ENCODE measurements at regions not wholly inside any gene's neighbourhood (a gene's known extent, or its start where the extent isn't known, plus 50 kb on each side); places are given as distances from the start of the nearest gene placed in this dataset.
"Not testable (repeated sequence)": the region's sequence is repeated elsewhere in the genome, so short reads cannot be mapped to it uniquely, and the experiment has no call there.

DNA sequence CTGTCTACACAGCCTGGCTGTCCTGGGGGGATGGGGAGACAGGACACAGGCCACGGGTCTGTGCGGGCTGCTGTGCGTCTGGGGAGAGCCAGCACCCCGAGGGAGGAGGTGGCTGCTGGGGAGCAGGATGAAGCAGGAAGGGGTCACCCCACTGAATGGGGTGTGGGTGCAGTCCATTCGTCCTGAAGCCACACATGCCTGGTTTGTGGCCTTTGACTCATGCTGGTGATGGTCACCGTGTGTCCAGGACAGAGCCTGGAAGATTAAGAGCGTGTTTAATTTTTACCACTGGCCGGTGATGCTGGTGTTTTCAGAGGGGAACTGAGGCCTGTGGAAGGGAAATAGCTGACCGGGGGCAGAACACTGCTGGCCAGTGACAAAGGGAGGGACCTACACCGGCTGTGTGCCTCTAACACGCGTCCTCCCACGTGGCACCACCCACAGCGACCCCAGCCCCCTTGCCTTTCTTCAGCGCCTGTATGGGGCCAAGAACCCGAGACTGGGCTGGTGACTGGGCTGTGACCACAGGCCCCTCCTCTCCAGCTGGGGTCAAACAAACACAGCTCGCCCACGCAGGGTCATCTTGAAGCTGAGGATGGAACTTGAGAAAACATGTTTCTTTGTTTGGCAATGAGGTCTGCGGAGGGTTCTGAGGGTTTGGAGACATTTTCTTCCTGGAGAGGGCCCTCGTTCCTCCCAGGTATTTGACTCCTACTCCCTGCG is 99.5 kb upstream of the LRPAP1 start:
- DNase-seq = not testable (repeated sequence)

DNA sequence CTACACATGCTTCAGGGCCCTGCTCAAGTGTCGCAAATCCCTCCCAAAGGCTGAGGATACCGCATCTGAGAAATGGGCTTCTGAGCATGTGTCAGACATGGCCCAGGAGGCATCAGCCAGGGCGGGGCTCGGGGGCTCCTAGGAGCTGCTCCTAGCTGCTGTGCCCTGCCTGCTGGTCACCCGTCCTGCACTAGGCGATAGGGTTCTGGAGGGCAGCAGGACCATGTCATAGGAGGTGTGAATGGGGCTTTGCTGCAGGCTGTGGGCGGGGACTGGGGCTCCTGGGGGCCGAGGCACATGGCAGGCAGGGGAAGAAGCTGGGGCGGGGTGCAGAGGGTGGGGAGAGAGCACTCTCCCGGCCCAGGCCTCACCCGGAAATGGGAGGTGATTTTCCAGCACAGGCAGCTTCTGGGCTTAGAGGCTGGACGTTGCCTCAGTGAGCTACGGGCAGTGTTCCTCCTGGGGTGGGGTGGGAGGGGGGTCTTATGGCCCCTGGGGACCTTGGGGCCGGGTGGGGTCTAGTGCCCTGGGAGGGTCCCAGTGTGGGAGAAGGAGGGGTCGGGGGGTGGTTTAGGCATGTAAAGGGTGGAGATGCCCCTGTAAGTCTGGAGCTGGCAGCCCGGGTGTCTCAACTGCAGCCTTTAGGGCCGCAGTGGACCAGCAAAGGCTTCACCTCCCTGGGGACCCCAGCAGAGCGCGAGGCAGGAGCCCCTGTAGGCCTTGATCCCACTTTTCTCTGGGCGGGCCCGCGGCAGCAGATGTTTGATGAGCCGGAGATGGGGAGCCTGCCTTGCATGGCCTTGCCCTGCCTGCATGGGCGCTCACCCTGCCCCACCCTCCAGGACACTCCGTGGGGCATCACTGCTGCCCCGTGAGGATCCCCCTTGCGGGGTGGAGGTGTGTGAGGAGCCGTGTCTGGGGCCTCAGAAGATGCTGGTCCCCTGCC is 98.6 kb upstream of the LRPAP1 start:
- no peak for DNase-seq

DNA sequence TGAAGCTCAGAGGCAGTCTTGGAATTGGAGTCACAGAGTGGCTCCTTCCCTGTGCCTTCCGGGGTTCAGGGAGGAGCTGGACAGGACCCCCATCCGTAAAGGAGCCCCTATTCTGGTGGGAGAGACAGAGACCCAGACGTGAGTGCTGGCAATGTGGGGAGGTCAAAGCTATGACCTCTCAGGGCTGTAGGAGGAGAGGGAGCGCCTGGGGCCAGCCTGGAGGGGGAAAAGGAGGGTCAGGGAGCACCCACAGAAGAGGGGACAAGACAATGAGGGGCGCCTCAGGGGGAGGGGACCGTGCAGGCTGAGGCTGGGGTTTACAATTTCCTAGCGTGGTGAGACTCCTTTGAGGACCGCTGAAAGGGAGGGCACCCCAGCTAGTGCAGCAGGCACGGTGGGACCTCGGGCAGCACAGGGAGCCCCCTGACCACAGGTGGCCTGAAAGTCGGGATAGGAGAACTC is 97.9 kb upstream of the LRPAP1 start:
- DNase-seq = no peak

DNA sequence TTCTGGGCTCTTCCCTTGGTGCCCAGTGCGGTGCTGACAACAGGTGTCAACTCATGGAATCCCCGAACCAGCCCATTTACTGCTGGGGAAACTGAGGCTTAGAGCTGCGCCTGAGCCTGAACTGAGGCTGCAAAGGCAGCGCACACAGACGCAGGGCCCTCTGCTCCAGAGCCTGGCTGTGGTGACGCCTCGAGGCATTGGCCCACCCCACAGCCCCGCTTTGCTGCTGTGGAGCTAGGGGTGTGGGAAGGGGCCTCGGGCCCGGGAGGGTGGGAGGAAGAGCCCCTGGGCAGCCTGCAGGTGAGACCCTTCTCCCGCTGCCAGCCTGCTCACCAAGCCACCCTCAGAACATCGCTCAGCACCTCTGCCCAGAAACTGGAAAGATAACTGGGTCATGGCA is 97.4 kb upstream of the LRPAP1 start:
- no peak for DNase-seq

DNA sequence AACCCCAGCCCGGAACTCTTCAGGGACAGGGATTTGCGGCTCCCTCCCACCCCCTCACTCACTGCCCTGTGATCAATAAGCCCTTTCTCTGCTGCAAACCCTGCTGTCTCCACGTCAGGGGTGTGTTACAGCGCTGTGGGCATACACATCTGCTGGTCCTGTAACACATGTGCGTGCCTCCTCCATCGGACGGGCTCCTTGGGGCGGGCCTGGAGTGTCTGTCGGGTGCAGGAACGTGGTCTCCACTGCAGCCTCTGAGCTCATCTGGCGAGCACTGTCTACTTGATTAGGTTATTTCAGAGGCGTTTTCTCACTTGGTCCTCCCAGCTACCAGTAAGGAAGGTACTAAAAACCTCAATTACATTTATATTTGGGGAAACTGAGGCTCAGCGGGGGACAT is 97.0 kb upstream of the LRPAP1 start:
- DNase-seq = not testable (repeated sequence)

DNA sequence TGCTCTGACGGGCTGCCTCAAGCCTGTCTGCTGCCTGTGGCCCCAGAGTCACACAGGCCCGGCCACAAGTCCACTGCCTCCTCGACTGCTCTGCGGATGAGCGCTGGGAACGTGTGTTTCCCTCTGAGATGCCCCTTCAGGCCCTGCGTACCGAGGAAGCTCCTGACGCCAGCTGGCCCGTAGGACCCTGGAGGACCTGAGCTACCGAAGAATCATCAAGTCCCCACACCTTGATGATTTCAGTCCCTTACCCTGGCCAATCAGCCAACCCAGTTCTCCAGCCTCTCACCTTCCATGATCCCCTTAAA is 96.6 kb upstream of the LRPAP1 start:
- no peak for DNase-seq

DNA sequence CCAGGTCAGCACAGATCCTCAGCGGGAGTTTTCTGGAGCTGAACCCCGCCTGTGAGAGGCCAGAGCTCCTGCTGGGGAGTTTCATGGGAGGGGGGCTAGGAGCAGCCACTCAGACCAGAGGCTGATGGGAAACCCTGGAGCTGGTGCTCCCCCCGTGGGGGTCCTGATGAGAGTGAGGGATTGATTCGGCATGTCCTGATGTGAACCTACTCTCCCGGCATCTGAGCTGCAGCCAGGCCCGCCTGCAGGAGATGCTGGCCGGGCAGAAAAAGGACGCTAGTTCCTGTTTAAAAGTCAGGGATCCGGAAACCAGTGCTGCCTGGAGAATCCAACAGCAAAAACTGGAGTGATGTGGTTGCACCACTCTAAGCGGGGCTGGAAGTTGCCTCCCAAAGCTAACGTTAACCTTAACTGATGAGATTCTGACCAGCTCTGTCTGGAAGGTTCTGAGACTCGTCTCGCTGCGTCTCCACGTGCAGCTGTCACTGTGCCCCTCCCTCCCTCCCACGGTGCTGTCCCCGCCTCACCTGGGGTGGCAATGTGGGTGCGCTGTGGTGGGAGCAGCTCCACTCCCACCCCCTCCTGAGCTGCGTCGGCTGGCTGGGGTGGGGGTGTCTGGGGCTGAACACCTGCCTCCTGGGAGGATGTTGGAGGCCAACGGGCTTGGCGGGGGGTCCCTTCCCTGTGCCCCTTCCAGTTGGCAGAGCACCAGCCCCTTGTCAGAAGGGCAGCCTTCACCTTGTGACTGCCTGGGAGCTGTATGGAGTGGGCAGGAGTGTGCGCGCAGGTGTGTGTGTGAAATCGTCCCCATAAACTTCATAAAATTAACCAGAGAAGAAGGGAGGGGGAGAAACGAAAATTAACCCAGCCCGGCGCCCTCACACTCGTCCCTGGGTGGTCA is 96.0 kb upstream of the LRPAP1 start:
- not testable (repeated sequence) for DNase-seq

DNA sequence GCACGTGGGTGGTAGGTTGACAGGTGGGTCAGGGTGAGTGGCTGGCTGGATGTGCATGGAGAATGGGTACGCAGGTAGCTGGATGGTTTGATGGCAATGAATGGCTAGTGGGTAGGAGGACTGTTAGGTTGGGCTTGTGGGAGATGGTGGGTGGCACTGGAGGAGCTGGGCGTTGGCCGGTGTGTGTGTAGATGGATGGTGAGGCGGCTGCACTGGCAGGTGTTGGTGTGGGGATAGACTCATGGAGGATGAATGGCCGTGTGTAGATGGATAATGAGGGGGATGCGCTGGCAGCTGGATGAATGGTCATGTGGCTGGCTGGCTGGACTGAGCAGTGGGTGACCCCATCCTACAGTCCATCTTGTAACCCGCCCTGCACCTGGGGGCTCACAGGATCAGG is 95.2 kb upstream of the LRPAP1 start:
- DNase-seq = not testable (repeated sequence)

DNA sequence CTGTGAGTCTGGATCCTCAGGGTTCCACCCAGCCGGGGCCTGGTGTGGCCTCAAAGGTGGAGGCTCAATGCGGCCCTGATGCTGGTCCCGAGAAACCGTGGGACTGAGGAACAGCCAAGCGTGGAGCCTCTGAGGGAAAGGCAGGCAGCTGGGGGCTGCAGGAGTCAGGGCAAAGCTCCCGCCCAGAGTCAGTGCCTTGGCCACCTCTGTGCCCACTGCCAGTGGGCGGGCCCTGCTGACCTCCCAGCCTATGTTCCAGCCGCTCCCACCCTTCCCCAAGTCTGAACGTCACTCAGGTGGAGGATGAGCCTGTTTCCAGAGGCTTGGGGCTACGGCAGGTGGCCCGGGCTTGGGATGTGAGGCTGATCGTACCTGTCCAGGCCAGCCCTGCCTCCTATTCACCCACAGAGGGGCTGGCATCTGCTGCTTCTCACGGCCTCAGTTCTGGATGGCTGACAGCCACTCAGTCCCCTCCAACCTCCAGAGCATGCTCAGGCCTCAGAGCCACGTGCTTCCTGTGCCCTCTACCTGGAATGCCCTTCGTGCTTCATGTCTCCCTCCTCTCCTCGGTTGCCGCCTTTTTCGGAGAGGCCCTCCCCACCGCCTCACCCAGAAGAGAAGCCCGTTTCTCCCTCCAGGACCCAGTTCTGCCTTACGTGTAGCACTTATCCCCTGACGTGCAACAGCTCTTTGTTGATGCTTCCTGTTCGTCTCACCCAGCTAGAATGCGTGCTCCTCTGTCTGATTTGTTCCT is 94.1 kb upstream of the LRPAP1 start:
- not testable (repeated sequence) for DNase-seq

DNA sequence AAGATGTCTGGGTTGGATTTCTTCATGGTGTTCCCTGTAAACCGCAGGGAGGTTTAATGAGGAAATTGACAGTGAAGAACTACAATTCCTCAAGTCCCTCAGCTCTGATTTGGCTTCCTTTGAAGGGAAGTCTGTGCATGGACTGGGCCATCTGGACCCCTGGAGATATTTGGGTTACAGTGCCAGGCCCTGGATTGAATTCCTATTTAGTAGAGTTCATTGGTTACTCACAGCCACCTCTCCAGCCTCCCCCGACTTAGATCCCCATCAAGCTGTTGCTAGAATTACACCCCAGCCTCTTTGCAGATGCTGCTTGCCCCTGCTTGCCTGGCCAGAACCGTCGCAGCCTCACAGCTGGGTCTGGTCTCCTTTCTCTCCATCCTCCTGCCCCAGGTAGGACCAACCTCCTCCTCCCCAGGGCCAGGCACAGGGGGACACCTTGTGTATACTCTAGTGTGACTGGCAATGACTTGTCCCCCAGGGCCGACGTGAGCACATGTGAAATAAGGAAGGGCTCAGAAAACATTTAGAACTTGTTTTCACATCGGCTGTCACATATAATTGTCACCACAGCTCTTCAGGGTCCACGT is 93.2 kb upstream of the LRPAP1 start:
- not testable (repeated sequence) for DNase-seq

DNA sequence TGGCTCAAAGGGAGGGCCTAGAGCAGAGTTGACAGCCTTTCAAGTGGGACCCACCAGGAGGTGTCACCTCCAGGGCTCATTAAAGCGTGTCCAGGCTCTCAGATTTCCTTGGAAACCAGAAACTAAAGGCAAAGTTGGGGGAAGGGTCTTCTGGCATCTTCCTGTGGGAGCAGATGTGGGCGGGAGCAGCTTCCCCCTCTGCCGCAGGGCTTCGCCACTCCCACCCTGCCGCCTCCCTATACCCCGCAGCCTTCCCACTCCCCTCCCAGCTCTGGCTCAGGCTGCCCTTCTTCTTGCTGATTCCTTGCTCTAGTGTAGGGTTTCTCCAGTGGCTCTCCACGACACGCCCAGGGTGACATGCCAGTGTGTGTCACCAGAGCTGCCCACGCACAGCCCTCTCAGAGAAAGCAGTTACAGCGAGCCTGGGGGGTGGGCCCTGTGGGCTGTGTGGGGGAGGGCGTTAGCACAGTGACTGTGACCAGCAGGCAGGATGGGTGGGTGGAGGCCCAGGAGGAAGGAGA is 91.6 kb upstream of the LRPAP1 start:
- peak in 1 of 2 experiments; percentile 29 for DNase-seq

DNA sequence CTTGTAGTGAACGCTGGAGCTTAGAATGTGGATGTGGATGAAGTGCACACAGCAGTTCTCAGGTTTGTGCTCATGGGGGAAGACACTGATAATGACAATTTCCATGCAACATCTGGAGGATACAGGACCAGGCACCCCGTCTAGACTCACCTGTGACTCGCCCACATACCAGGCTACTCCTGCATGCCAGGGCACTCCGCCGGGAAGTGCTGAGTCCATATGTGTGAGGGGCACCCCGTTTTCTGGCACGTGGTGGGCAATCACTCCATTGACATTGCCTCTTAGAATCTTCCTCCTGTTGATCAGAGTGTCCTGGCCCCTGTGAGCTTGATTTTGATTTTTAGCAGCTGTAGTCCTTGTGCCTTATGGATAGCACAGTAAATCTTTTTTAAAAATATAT is 90.9 kb upstream of the LRPAP1 start:
- no peak for DNase-seq

DNA sequence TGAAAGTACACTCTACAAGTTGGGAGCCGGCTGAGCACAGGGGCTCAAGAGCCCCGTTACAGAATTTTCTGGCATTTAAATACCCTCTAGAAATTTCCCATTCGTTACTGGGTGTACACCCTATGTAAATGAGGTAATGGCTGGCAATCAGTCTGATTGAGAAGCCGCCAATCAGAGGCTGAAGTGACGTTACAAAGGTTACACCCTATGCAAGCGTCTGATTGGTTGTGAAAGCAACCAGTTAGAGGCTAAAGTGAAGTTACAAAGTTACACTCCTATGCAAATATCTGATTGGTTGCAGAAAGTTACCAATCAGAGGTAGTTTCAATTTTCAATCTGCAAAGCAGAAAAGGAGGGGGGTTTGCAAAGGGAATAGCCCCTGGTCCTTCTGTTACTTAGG is 88.1 kb upstream of the LRPAP1 start:
- DNase-seq = not testable (repeated sequence)

DNA sequence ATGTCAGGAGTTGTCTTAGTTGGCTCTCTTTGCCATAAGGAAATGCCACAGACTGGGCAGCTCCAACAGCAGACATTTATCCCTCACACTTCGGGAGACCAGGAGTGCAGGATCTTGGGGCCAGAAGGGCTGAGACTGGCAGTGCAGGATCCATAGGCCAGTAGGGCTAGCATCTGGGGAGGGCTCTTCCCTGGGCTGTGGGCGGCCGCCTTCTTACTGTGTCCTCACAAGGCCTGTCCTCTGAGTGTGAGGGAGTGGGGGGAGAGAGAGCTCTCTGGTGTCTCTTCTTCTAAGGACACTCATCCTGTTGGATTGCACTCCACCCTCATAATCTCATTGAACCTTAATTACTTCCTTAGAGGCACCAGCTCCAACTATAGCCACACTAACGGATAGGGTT is 87.5 kb upstream of the LRPAP1 start:
- not testable (repeated sequence) for DNase-seq

DNA sequence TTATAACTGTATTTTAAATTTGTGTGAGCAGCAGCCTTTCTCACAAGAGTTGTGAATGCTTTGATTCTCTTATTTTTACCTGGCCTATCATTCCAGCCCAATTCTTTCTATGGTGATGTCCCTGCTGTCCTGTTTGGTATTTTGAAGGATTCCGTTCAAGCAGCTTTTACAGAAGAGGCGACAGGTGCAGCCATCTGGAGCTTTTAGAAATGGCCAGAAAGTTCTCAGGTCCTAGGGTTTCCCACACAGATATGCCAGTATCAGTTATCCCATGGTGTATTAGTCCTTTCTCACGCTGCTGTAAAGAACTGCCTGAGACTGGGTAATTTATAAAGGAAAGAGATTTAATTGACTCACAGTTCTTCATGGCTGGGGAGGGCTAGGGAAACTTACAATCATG is 86.1 kb upstream of the LRPAP1 start:
- DNase-seq = not testable (repeated sequence)

DNA sequence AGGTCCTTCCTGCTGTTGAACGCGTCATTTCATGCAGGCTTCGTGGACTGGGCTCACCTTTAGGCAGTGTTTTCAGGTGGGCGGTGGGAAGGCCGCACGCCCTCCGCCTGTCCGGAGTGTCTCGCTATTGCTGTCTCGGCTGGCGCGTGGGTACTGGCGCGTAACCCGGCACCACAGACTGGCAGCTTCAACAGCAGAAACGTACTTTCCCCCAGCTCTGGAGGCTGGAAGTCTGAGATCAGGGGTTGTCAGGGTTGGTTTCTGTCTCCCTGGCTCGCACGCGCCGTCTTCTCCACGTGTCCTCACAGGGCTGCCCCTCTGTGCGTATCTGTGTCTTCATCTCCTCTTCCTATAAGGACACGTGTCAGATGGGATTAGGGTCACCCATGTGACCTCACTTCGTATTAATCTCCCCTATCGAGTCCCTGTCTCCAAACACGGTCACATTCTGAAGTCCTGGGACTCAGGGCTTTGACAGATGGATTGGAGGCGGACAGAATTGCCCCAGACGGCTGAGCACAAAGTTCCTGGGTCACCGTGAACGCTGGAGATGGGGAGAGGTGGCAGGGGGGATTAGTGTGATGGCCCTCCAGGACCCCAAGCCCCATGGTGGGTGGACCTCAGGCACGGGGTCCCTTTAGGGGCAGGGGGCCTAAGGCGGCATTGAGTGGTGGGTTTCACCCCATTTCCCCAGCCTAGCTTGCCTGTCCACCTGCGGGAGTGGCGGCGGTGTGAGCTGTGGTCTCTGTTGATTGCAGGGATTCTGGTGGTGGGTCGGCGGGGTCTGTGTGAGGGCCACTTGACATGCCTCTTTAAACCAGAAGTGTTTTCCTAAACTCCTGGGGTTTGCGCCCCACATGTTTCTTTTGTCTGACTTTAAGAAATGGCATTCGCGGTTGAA is 83.4 kb upstream of the LRPAP1 start:
- DNase-seq = no peak

DNA sequence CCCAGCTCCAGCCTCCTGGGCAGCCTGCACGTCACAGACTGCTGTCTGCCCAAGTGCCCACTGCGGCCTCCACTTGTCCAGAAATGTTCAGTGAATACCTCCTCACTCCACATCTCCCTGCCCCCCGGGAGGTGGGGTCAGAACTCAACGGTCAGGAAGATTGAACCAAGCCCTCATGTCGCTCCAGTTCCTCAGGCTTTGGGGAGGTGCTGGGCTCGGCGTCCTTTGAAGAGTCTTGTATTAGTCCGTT is 82.4 kb upstream of the LRPAP1 start:
- DNase-seq = no peak

DNA sequence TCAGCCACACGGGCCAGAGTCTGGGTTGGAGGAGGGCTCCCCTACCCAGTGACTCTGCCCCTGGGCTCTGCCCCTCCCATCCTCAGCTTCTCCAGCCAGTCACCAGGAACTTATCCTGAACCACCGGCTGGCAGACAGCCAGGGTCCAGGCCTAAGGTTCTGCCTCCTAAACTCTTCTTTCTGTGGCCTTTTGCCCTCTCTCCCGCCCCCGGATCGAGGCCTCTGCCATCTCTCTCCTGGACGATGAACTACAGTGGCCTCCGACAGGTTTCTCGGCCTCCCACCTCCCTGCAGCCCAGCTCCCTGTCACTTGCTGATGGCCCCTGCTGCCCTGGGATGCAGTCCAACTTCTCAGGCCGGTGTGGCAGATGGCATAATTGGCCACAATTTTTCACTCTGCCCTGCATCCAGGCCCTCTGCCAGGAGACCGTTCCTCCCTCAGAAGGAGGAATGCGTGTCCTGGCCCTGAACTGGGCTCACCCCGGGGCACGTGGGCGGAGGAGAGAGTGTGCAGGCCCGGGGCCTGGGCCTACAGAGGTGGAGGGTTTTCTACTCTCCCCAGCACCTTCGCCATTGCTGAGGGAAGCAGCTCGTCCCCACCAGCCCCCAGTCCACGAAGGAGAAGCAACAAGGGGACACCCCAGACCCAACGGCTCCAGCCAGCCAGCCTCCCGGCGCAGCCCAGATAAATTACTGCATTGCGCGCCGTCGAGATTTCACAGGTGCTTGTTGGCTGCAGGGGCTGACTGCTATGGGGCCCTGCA is 81.9 kb upstream of the LRPAP1 start:
- no peak for DNase-seq

DNA sequence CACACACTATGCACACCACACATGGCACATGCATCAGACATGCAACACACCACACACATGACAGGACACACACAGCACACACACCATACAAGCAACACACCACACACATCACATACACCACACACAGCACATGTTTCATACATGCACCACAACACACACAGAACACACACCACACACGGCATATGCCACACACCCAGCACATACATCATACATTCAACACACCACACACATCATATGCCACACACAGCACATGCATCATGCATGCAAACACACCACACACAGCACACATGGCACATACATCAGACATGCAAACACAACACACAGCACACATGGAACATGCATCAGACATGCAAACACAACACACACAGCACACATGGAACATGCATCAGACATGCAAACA is 80.7 kb upstream of the LRPAP1 start:
- DNase-seq = no peak

DNA sequence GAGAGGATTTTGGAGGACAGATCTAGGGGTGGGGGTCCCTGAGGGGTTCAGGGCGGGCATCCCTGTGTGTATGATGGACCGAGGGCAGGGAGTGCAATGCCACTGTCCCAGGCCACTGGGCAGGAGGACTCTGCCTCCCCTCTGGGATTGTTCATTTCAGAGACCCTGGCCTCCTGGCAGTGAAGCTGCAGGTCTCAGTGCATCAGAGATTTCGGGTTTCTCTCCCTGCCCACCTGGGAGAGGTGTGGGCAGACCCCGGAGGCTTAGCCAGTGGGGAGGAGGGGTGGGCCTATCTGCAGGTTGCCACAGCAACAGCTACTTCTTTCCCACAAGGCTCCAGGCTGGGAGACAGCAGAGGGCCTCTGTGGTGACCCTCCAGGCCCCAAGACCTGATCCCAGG is 80.1 kb upstream of the LRPAP1 start:
- no peak for DNase-seq

Data from stimulated activated CD4-positive, alpha-beta T cell treated with anti-CD3 and anti-CD28 coated beads, Interleukin-4, amount 100 ng/mL, for 4 hours (primary cell).